ENCODE measurements at regions not wholly inside any gene's neighbourhood (a gene's known extent, or its start where the extent isn't known, plus 50 kb on each side); places are given as distances from the start of the nearest gene placed in this dataset.

GRCh38 chr1:29513357-29513756 lies 277.0 kb downstream of the PTPRU start:
- intact Hi-C loops (cut with micrococcal nuclease) = no loop called here

- intact Hi-C loops (cut with micrococcal nuclease) = no loop called here
Observed at GRCh38 chr1:29511436-29511835, 275.1 kb downstream of the PTPRU start.

GRCh38 chr1:29508458-29509107 lies 272.3 kb downstream of the PTPRU start:
- intact Hi-C loops (cut with micrococcal nuclease) = no loop called here

GRCh38 chr1:29506678-29507225 lies 270.4 kb downstream of the PTPRU start:
- intact Hi-C loops (cut with micrococcal nuclease) = no loop called here

- intact Hi-C loops (cut with micrococcal nuclease) = no loop called here
Observed at GRCh38 chr1:29505532-29506220, 269.4 kb downstream of the PTPRU start.

GRCh38 chr1:29504709-29505410 lies 268.5 kb downstream of the PTPRU start:
- intact Hi-C loops (cut with micrococcal nuclease) = no loop called here

GRCh38 chr1:29504196-29504595 lies 267.9 kb downstream of the PTPRU start:
- intact Hi-C loops (cut with micrococcal nuclease) = no loop called here

GRCh38 chr1:29502911-29503840 lies 266.9 kb downstream of the PTPRU start:
- intact Hi-C loops (cut with micrococcal nuclease) = no loop called here

- intact Hi-C loops (cut with micrococcal nuclease) = no loop called here
Observed at GRCh38 chr1:29502225-29502910, 266.0 kb downstream of the PTPRU start.

- intact Hi-C loops (cut with micrococcal nuclease) = no loop called here
Observed at GRCh38 chr1:29501227-29501976, 265.1 kb downstream of the PTPRU start.

- intact Hi-C loops (cut with micrococcal nuclease) = no loop called here
Observed at GRCh38 chr1:29500651-29501050, 264.3 kb downstream of the PTPRU start.

GRCh38 chr1:29500041-29500440 lies 263.7 kb downstream of the PTPRU start:
- intact Hi-C loops (cut with micrococcal nuclease) = no loop called here

- intact Hi-C loops (cut with micrococcal nuclease) = no loop called here
Observed at GRCh38 chr1:29499104-29499650, 262.9 kb downstream of the PTPRU start.

GRCh38 chr1:29498126-29499103 lies 262.1 kb downstream of the PTPRU start:
- intact Hi-C loops (cut with micrococcal nuclease) = no loop called here

GRCh38 chr1:29497395-29498125 lies 261.2 kb downstream of the PTPRU start:
- intact Hi-C loops (cut with micrococcal nuclease) = no loop called here

GRCh38 chr1:29496701-29497100 lies 260.4 kb downstream of the PTPRU start:
- intact Hi-C loops (cut with micrococcal nuclease) = no loop called here

- intact Hi-C loops (cut with micrococcal nuclease) = no loop called here
Observed at GRCh38 chr1:29490204-29490934, 254.0 kb downstream of the PTPRU start.

Measured in T-helper 2 cell treated with Interferon-gamma antibody and Interleukin-4, amounts not matched to agents 100 ng/mL and 5 ng/mL, for 36 hours (primary cell).